Spleen (tissue), 7 donors: ENCODE measurements at regions not wholly inside any gene's neighbourhood (a gene's known extent, or its start where the extent isn't known, plus 50 kb on each side); places are given as distances from the start of the nearest gene placed in this dataset.

Experiments used
- CTCF ChIP-seq, 11 experiments: fragments of 200-600 bp in 7 of 11; fragments of 450-650 bp in 4 of 11; sonication (generic) in 4 of 11; IDR thresholded peaks in 8 of 11; conservative IDR thresholded peaks in 3 of 11; 1 replicate in 7 of 11; 2 replicates in 4 of 11; pipeline versions ENCODE4 v1.4.0 to v1.8.0; 2016 to 2021; ENCODE audit warnings: antibody characterized with exemption in 11 of 11, inconsistent platforms in 4 of 11, mild to moderate bottlenecking in 1 of 11
- POLR2A ChIP-seq, 3 donors: fragments of 450-650 bp; IDR thresholded peaks; one replicate each; pipeline ENCODE4 v1.5.1; 2017; ENCODE audit warnings: antibody characterized with exemption in 3 of 3, mild to moderate bottlenecking in 1 of 3
- POLR2AphosphoS5 ChIP-seq, 3 donors: sonication (generic); formaldehyde crosslinking; IDR thresholded peaks; one replicate each; pipeline ENCODE4 v1.5.1; 2017; ENCODE audit warnings: antibody characterized with exemption in 3 of 3
- donor health status: DM: no; HTN: no; CAD: no; lungs with moderate emphysema.
- donor health status: DM: no; HTN: no; CAD: no.
- donor health status: DM: no; HTN: no; CAD: no.

DNA sequence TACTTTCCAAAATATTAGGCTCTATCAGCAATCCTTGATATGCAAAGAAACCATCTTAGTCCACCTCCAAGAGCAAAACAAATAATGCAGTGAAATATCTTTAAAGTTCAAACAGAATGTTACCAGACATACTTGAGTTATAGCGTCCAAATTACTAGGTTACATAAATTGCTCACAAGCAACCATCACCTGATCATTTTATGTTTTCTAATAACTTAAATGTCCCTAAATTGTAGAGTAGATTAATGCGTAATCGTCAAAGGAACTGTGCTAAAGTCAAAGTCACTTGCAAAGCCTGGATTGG, 350.6 kb upstream of the ARGLU1 start:
- TF ChIP-seq CTCF (IDR thresholded peaks at IDR 0.05 in 8 of 11, conservative IDR thresholded peaks at IDR 0.05 in 3 of 11) (no peak), POLR2A (IDR thresholded peaks at IDR 0.05) (no peak), POLR2AphosphoS5 (IDR thresholded peaks at IDR 0.05) (no peak)
